SU-DHL-6 (cell line): ENCODE measurements at regions not wholly inside any gene's neighbourhood (a gene's known extent, or its start where the extent isn't known, plus 50 kb on each side); places are given as distances from the start of the nearest gene placed in this dataset.

ENCODE experiments used
- EZH2phosphoT487 ChIP-seq: fragments of 200-600 bp; sonication (generic), shearing (Covaris generic); conservative IDR thresholded peaks from 2 replicates; pipeline ENCODE4 v1.6.1; 2018; ENCODE audit warnings: mild to moderate bottlenecking, antibody characterized with exemption, low read length, moderate library complexity, mixed read lengths
- TF ChIP-seq, protein P1 (sequence below): fragments of 200-600 bp; sonication (generic); IDR thresholded peaks from one replicate; pipeline ENCODE4 v1.5.1; 2017; ENCODE audit warnings: antibody characterized with exemption, mild to moderate bottlenecking, low read length, moderate library complexity; ENCODE audit not compliant: insufficient read depth, poor library complexity, severe bottlenecking

DNA sequence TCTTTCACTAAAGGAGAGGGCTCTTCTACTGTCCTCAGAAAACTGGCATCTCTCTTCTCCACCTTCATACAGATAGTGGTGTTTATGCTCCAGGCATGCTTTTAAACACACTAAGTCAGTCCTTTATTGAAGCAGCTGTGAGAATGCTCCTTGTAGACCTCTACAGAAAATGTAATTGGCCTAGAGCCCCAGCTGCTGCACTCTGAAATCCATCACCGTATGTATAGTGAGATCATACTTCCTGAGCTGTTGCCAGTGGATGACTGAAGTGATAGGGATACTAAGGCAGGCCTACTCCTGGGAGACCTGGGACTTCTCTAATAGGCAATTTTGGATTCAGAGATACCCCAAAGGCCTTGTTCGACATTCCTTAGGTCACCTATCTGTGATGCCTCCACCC, 535.4 kb downstream of the RPS29 start:
- TF ChIP-seq, protein P1, sequence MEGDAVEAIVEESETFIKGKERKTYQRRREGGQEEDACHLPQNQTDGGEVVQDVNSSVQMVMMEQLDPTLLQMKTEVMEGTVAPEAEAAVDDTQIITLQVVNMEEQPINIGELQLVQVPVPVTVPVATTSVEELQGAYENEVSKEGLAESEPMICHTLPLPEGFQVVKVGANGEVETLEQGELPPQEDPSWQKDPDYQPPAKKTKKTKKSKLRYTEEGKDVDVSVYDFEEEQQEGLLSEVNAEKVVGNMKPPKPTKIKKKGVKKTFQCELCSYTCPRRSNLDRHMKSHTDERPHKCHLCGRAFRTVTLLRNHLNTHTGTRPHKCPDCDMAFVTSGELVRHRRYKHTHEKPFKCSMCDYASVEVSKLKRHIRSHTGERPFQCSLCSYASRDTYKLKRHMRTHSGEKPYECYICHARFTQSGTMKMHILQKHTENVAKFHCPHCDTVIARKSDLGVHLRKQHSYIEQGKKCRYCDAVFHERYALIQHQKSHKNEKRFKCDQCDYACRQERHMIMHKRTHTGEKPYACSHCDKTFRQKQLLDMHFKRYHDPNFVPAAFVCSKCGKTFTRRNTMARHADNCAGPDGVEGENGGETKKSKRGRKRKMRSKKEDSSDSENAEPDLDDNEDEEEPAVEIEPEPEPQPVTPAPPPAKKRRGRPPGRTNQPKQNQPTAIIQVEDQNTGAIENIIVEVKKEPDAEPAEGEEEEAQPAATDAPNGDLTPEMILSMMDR: no peak
- TF ChIP-seq EZH2phosphoT487: no peak
